HG03520 (cell line): ENCODE measurements at regions not wholly inside any gene's neighbourhood (a gene's known extent, or its start where the extent isn't known, plus 50 kb on each side); places are given as distances from the start of the nearest gene placed in this dataset.
"Not testable (repeated sequence)": the region's sequence is repeated elsewhere in the genome, so short reads cannot be mapped to it uniquely, and the experiment has no call there.

Experiments
- ATAC-seq: cut with Tn5 transposase; IDR thresholded peaks from one replicate; pipeline ENCODE4 v1.9.1; 2021; ENCODE audit warnings: mild to moderate bottlenecking, moderate library complexity; ENCODE audit not compliant: unreplicated experiment

DNA sequence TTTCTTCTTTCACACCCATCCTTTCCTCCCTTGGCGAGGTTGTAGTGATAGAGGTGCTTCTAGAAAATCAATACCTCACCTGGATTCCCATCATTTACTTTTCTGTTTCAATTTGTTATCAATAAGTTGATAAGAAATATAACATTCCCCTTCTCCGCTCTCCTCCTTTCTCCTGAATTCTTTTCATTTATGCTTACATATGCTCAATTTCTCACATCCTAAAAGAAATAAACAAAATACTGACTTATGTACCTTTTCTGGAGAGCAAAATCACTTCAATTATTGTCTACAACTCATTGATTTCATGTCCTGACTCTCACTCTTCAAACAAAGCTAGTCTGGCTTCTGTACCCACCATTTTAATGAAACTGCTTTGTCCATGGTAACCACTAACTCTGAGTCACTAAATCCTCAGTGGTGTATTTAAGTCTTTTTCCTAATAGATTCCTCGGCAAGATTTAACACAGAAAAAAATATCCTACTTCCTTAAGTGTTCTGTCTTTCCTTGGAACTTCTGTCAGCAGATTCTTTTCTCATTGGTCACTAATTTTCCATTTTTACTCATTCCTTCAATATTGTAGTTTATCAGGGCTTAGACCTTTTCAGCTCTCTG is 289.6 kb downstream of the RFPL4B start:
- no peak for ATAC-seq

DNA sequence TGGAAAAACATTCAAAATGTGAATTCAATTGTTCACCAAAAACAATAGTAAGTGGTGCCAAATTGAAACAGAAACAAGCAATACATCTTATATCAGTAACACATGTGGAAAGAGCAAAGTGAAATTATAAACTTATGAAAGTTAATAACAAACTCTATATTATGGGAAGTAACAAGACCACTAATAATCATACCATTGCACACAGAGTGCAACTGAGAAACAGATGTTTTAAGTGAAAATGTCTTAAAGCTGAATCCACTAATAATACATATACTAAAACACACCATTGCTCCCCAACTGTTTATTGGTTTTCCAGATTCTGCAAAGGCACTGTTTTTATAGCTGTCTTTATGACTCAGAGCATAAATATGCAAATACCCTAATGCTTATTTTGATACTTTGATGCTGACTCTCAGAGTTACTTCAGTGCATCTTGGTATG is 292.3 kb downstream of the RFPL4B start:
- ATAC-seq = no peak

- no peak for ATAC-seq
These were observed 293.8 kb downstream of the RFPL4B start for GRCh38 chr6:112640891-112641290.

DNA sequence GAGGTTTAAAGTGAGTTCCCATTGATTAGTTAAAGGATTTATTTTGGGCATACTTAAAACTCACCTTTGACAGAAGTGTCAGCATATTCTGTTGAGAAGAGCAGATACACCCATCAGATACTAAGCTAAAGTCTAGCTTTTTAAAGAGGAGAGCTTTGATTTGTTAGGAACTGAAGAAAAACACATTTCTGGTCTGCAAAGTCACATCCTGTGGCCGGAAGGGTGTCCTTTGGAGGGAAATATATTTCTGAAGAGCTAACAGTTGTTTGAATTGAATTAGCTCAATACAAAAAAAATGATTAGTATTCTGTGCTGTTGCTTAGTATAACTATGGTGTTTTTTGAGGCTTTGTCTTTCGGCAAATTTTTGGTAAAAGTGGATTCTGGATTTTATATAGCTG is 302.7 kb downstream of the RFPL4B start:
- no peak for ATAC-seq

DNA sequence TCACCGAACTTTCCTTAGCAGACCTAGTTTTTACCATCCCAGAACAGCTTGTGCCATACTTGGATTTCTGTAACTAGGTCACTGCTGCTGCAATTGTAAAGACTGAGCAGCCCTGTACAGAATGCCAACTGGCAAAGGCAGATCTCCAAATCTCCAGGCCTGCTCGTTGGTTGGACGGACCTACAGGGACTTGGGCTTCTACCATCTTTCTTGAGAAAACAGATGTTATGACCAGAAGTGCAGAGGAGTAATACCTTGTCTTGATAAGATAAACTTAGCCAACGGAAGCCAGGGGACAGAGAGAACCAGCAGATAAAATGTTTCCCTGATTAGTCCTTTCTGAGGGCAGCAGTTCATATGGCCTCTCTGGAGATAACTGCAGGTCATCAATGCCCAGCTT is 304.1 kb downstream of the RFPL4B start:
- no peak for ATAC-seq

DNA sequence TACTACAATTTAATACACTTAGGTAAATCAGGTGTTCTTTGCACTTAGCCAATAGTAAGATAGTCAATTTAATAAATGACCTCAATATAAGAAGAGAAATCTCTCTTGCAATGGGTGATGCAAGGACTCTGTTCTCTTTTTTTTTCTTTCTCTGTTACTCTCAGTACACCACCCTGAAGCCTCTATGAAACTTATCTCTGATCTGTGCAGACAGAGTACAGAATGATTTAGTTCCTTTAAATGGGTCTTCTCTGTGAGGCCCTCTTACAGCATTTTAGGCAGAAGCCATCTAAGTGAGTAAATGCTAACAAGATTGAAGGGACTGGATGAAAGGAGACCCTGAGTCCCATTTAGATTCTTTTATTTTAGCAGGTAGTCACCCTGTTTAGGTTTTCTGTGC is 312.8 kb downstream of the RFPL4B start:
- no peak for ATAC-seq

DNA sequence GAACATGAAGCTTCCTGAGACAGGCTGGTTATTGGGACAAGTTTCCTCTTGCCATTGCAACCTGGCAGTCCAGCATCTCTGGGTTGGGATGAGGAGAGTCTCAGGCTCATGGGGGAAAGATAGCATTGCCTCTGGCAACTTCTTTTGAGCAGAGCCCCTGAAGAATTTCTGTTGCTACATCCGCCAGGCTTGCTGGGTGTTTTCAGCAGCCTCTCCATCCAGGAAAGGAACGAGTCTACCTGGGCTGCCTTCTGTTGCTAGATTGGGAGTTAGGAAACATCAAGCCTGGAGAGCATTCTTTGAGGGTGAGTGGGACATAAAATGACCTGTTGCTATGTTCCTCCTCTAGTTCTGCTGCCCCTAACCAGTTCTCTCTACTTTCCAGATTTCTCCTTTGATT is 313.5 kb downstream of the RFPL4B start:
- no peak for ATAC-seq

DNA sequence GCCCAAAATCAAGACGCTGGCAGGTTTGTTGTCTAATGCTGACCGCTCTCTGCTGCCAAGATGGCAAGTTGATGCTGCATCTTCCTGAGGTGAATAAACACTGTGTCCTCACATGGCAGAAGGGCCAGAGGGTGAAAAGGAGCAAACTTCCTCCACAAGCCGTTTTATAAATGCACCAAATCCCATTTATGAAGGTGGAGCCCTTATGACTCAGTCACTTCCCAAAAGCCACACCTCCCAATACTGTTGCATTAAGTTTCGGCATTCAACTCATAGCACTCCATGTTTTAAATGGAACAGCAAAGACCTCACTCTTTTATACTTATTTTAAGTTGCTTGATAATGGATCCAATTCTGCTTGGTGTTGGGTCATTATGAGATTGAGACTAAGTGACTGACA is 316.6 kb downstream of the RFPL4B start:
- ATAC-seq = no peak

GRCh38 chr6:112665114-112665513 is 318.0 kb downstream of the RFPL4B start:
- no peak for ATAC-seq

DNA sequence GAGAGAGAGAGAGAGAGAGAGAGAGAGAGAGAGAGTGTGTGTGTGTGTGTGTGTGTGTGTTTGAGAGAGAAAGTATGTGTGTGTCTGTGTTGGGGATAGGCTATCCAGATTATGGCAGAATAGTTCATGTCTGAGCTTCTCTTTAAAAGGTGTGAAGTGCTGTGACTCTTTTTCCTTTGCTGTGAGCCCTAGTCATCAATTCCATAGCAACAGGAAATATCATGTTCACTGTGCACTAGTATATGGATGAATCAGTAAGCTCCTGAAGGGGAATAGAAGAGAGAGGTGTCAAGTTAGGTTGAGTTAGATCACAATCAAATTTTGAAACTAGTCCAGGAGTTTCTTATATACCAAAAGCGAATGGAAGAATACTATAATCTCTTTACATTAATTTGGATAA is 318.7 kb downstream of the RFPL4B start:
- no peak for ATAC-seq

DNA sequence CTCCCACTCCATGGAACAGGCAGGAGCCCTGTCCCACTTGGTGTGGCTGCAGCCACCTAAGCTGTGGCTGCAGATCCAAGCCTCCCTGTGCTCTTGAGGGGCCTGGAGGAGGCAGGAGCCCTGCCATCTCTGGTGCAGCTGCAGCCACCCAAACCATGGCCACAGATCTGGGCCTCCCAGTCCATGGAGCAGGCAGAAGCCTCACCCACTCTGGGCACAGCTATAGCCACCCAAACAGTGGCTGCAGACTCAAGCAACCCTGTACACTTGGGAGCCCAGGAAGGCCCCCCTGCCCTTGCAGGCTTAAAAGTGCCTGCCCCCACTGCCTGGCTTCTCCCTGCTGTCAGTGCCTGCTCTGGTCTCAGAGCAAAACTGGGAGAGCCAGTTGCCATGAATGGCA is 320.3 kb downstream of the RFPL4B start:
- no peak for ATAC-seq

DNA sequence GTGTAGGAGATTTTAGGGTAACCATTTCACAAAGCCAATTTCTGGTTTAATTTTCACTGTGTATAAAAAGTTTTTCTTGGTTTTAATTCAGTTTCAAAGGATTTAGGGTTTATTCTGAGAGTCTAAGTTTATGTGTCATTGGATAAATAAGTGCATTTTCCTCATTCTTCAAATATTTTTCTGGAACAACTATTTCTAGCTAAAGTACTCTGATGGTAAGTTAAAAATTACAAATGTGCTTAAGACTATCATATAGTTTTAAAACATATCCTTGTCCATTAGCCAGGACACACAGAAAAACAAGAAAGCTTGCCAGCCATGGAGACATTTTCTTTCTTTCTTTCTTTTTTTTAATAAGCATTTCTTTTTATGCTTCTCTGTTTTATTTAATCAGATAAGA is 333.0 kb downstream of the RFPL4B start:
- no peak for ATAC-seq

DNA sequence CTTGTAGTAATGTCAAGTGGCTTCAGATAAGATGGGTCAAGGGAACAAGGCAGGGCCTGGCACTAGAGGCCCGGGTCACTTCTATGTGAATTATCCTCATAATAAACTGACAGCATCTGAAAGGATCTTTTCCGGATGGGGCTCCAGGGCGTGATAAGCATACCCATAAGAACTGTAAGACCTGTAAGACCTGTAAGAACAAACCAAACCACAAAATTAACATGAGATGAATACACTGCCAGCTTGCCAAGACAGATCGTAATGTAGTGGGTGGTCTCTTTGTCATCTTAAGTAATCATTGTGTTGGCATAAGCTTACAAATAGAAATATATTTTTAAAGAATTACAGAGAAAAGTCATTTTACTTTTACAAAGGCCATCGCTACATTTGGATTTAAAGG is 334.9 kb downstream of the RFPL4B start:
- ATAC-seq = no peak

- no peak for ATAC-seq
These were observed 336.0 kb downstream of the RFPL4B start for GRCh38 chr6:112683106-112683505.

DNA sequence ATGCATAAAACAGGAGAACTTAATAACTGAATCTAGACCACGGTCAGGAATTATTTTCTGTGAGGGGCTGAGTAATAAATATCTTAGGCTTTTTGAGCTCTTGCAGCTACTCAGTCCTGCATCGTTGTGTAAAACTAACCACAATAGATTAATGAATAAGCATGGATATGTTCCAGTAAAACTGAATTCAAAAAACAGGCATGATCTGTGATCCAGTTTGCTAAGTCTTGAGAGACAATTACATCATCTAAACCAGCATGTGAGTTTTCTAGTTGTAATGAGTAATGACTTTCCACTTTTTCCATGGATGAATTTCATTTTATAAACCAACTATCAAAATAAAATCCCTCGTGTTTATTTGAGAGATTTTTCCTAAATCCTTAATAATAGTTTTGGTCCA is 336.8 kb downstream of the RFPL4B start:
- ATAC-seq = no peak

- ATAC-seq = not testable (repeated sequence)
These were observed 338.5 kb downstream of the RFPL4B start for GRCh38 chr6:112685521-112686220.

DNA sequence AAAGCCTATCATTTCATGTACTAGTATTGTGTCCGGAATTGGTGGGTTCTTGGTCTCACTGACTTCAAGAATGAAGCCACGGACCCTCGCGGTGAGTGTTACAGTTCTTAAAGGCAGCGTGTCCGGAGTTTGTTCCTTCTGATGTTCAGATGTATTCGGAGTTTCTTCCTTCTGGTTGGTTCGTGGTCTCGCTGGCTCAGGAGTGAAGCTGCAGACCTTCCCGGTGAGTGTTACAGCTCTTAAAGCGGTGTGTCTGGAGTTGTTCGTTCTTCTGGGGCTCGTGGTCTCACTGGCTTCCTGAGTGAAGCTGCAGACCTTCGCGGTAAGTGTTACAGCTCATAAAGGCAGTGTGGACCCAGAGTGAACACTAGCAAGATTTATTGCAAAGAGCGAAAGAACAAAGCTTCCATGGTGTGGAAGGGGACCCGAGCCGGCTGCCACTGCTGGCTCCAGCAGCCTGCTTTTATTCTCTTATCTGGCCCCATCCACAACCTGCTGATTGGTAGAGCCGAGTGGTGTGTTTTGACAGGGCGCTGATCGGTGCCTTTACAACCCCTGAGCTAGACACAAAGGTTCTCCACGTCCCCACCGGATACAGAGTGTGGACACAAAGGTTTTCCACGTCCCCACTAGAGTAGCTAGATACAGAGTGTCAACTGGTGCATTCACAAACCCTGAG is 341.5 kb downstream of the RFPL4B start:
- not testable (repeated sequence) for ATAC-seq

- ATAC-seq = not testable (repeated sequence)
These were observed 342.2 kb downstream of the RFPL4B start for GRCh38 chr6:112689183-112689858.

- ATAC-seq = no peak
These were observed 343.5 kb downstream of the RFPL4B start for GRCh38 chr6:112690497-112691202.

GRCh38 chr6:112691289-112691688 is 344.2 kb downstream of the RFPL4B start:
- ATAC-seq = no peak

- ATAC-seq = no peak
These were observed 347.9 kb downstream of the RFPL4B start for GRCh38 chr6:112695001-112695400.
